Esophagus squamous epithelium (tissue), 5 donors: ENCODE measurements at regions not wholly inside any gene's neighbourhood (a gene's known extent, or its start where the extent isn't known, plus 50 kb on each side); places are given as distances from the start of the nearest gene placed in this dataset.

Source experiments
- DNase-seq: peaks from one replicate; lab custom pipeline; 2025; lab: John Stamatoyannopoulos, UW
- H3K27ac ChIP-seq, 4 donors: fragments of 200-600 bp; sonication (generic); one replicate each; pipeline ENCODE4 v1.5.1; 2016 to 2019; ENCODE audit warnings: mild to moderate bottlenecking in 1 of 4
- H3K27me3 ChIP-seq, 4 donors: fragments of 200-600 bp; sonication (generic); 1 replicate in 3 of 4; 2 replicates in 1 of 4; pipeline versions ENCODE4 v1.5.1 to v1.6.0; 2017 to 2021; ENCODE audit warnings: antibody characterized with exemption in 1 of 4
- H3K36me3 ChIP-seq, 3 donors: fragments of 200-600 bp; sonication (generic); one replicate each; pipeline ENCODE4 v1.5.1; 2016 to 2019
- H3K4me1 ChIP-seq, 3 donors: fragments of 200-600 bp; sonication (generic); one replicate each; pipeline ENCODE4 v1.5.1; 2017 to 2019
- H3K4me3 ChIP-seq, 4 donors: fragments of 200-600 bp; sonication (generic); 1 replicate in 3 of 4; 2 replicates in 1 of 4; pipeline ENCODE4 v1.5.1; 2016 to 2019; ENCODE audit warnings: mild to moderate bottlenecking in 2 of 4, moderate library complexity in 1 of 4
- H3K9me3 ChIP-seq, 3 donors: fragments of 200-600 bp; sonication (generic); one replicate each; pipeline ENCODE4 v1.5.1; 2016 to 2019
- POLR2A ChIP-seq, 4 donors: fragments of 450-650 bp; IDR thresholded peaks; one replicate each; pipeline ENCODE4 v1.6.1; 2017; ENCODE audit warnings: antibody characterized with exemption in 4 of 4, mild to moderate bottlenecking in 4 of 4, moderate library complexity in 3 of 4
- WGBS, 2 donors: methylation state at CpG; one replicate each; pipeline ENCODE4 v1.1.5; 2018; 5-methylcytosine and 5-hydroxymethylcytosine counted together
- intact Hi-C: fragments of 100-400 bp; cut with DNase I; formaldehyde crosslinking; loops from one replicate; pipeline ENCODE4 v1.15.0; 2022
- TF ChIP-seq, protein P1 (sequence below), 6 experiments: fragments of 450-650 bp in 4 of 6; fragments of 200-600 bp in 2 of 6; sonication (generic) in 2 of 6; IDR thresholded peaks; one replicate each; pipeline ENCODE4 v1.5.1; 2016 to 2019; ENCODE audit warnings: antibody characterized with exemption in 6 of 6, mild to moderate bottlenecking in 4 of 6, moderate library complexity in 4 of 6
- donor health status: DM: yes; HTN: yes; CAD: no.

DNA sequence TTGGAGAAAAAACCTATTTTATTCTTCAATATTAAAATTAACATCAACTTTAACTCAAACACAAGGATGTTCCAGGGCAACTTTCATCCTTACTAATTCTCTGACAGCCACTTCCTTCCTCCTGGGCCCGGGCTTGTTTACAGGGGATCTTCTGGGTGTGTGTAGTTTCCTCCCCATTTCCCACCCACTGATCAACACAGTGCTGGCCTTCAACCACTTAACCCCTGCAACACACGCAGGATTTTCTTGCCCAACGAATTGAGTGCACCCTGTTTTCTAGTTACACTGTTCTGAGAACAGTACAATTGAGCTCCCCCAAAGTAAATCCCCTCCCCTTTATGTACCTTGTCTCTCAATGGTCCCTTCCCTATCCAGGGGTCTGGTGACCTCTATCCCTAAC, 83.1 kb upstream of the RANBP3L start:
- Histone ChIP-seq H3K4me3 (no peak overlapping the region), H3K27me3 (no peaks in the 10 kb centered on the region), H3K9me3 (no peaks in the 10 kb centered on the region), H3K27ac (no peak overlapping the region), H3K4me1 (no peaks in the 10 kb centered on the region), H3K36me3 (no peaks in the 10 kb centered on the region)
- intact Hi-C loops: no loop called here
- no peak for DNase-seq
- WGBS, 2 donors: 43 to 52% methylated on average over 3 of the region's 3 CpGs
- TF ChIP-seq, protein P1, sequence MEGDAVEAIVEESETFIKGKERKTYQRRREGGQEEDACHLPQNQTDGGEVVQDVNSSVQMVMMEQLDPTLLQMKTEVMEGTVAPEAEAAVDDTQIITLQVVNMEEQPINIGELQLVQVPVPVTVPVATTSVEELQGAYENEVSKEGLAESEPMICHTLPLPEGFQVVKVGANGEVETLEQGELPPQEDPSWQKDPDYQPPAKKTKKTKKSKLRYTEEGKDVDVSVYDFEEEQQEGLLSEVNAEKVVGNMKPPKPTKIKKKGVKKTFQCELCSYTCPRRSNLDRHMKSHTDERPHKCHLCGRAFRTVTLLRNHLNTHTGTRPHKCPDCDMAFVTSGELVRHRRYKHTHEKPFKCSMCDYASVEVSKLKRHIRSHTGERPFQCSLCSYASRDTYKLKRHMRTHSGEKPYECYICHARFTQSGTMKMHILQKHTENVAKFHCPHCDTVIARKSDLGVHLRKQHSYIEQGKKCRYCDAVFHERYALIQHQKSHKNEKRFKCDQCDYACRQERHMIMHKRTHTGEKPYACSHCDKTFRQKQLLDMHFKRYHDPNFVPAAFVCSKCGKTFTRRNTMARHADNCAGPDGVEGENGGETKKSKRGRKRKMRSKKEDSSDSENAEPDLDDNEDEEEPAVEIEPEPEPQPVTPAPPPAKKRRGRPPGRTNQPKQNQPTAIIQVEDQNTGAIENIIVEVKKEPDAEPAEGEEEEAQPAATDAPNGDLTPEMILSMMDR (IDR thresholded peaks at IDR 0.05): no peak
- no peak for TF ChIP-seq POLR2A (IDR thresholded peaks at IDR 0.05)

DNA sequence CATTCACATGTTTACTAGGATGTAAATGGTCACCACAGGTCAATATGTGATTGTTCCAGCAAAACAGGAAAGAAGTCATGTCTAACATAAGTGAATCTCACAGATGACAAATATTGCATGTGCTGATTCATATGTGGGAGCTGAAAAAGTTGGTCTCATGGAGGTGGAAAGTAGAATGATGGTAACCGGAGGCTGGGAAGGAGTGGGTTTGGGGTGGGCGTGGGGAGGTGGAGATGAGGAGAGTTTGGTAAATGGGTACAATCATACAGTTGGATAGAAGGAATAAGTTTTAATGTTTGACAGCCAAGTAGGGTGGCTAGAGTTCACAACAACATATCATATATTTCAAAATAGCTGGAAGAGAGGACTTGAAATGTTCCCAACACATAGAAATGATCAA, 83.8 kb upstream of the RANBP3L start:
- DNase-seq: no peak
- no peaks in the 10 kb centered on the region for H3K9me3 ChIP-seq
- TF ChIP-seq, protein P1 (IDR thresholded peaks at IDR 0.05): no peak
- no peak for TF ChIP-seq POLR2A (IDR thresholded peaks at IDR 0.05)
- H3K36me3 ChIP-seq: no peaks in the 10 kb centered on the region
- no peaks in the 10 kb centered on the region for H3K4me1 ChIP-seq
- no peaks in the 10 kb centered on the region for H3K27me3 ChIP-seq
- H3K4me3 ChIP-seq: no peak overlapping the region
- no peak overlapping the region for H3K27ac ChIP-seq
- 87 to 96% methylated on average over 2 of the region's 2 CpGs for WGBS, 2 donors
- intact Hi-C loops: no loop called here

DNA sequence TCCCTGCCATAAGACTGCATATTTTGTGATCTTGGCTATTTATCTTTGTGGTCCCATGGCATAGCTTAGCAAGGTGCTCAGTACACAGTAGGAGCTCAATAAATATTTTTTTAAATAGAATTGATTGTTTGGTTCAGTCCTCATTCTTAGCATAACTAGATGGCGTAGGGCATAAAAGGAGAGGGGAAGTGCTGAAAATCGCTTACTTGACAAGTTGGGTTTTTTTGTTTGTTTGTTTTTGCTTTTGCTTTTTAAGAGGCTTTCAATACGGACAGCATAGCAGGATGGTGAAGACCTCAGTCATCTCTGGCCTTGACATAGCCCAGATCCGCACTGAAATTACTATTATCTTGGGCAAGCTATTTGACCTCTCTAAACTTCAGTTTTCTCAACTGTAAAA, 86.6 kb upstream of the RANBP3L start:
- H3K36me3 ChIP-seq: no peaks in the 10 kb centered on the region
- intact Hi-C loops: no loop called here
- no peaks in the 10 kb centered on the region for H3K9me3 ChIP-seq
- peaks cover 0 to 7% (median 0%) of the 10 kb centered on the region in 3 donors for H3K4me1 ChIP-seq
- H3K27ac ChIP-seq: no peak overlapping the region
- no peak overlapping the region for H3K4me3 ChIP-seq
- H3K27me3 ChIP-seq: no peaks in the 10 kb centered on the region
- WGBS, 2 donors: 86 to 91% methylated on average over 4 of the region's 4 CpGs
- TF ChIP-seq POLR2A (IDR thresholded peaks at IDR 0.05): no peak
- TF ChIP-seq, protein P1 (IDR thresholded peaks at IDR 0.05): no peak
- DNase-seq: no peak

DNA sequence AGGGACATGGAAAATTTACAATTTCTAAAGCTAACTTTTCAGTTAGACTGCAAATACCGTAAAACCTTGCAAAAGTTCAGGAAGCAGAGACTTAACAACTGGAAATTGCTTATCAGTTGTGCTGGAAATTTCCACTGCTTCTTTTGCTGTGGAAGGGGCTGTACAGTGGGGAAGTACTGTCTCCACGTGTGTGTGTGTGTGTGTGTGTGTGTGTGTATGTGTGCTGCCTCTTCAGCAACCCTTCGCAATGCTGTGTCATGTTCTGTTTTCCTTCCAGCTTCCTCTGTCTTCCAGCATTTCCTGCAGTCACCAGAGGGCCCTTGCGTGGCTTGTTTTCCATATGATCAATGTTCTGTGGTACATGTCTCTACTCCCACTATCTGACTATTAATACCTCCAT, 87.5 kb upstream of the RANBP3L start:
- Histone ChIP-seq H3K27me3 (no peaks in the 10 kb centered on the region), H3K9me3 (no peaks in the 10 kb centered on the region), H3K27ac (no peak overlapping the region), H3K4me3 (no peak overlapping the region), H3K36me3 (no peaks in the 10 kb centered on the region), H3K4me1 (peaks cover 0 to 10% (median 0%) of the 10 kb centered on the region in 3 donors)
- TF ChIP-seq POLR2A (IDR thresholded peaks at IDR 0.05): no peak
- TF ChIP-seq, protein P1 (IDR thresholded peaks at IDR 0.05): no peak
- WGBS, 2 donors: 39 to 59% methylated on average over 4 of the region's 4 CpGs
- DNase-seq: no peak
- intact Hi-C loops: no loop called here

DNA sequence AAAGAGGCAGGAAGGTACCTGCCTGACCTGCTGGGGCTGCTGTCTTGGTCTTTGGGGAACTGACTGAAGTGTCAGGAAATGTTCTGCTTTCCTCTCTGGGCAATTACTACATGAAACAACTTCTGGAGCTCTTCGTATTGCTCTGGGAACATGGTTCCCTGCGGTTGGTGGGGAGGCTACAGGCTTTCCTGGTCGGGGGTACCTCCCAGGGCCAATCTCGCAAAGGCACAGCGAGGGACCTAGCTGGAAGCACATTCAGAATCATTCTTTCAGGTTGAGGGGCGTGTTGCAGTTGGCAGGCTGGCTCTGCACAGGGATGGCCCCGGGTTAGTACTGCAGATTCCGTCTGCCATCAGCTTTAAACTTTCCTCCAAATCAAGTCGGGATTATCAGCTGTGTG, 88.9 kb upstream of the RANBP3L start:
- intact Hi-C loops: loop anchor here (10.0 kb wide), 2 partner anchors 116 to 216 kb away; no protein-coding TSS in a partner anchor
- TF ChIP-seq, protein P1 (IDR thresholded peaks at IDR 0.05): no peak
- no peak for TF ChIP-seq POLR2A (IDR thresholded peaks at IDR 0.05)
- H3K4me1 ChIP-seq: peaks cover 0 to 10% (median 0%) of the 10 kb centered on the region in 3 donors
- no peaks in the 10 kb centered on the region for H3K9me3 ChIP-seq
- no peak for DNase-seq
- H3K4me3 ChIP-seq: no peak overlapping the region
- WGBS, 2 donors: 54 to 83% methylated on average over 4 to 9 of the region's 9 CpGs
- H3K36me3 ChIP-seq: no peaks in the 10 kb centered on the region
- H3K27me3 ChIP-seq: no peaks in the 10 kb centered on the region
- H3K27ac ChIP-seq: no peak overlapping the region
